ENCODE measurements at regions not wholly inside any gene's neighbourhood (a gene's known extent, or its start where the extent isn't known, plus 50 kb on each side); places are given as distances from the start of the nearest gene placed in this dataset.

- TF ChIP-seq JUNB (IDR thresholded peaks at IDR 0.05; ENCODE audit: unreplicated experiment): no peak
Measured at GRCh38 chr3:15973414-15973813, 175.6 kb upstream of the ANKRD28 start (continued).

GRCh38 chr3:15973940-15974339, 176.2 kb upstream of the ANKRD28 start:
- no peak for DNase-seq (ENCODE audit: low spot score)
- Histone ChIP-seq H4K20me1 (replicated peaks; ENCODE audit: insufficient read depth) (no peaks in the 10 kb centered on the region), H3K36me3 (ENCODE audit: insufficient read depth) (no peaks in the 10 kb centered on the region), H3K4me3 (no peak overlapping the region), H3K9me2 (ENCODE audit: insufficient read depth) (peaks cover 7% of the 10 kb centered on the region; the same call in 1 of the 2 replicates), H3F3A (replicated peaks; ENCODE audit: low read depth) (no peaks in the 10 kb centered on the region), H3K4me1 (ENCODE audit: insufficient read depth) (peaks cover 10% of the 10 kb centered on the region), H3K27ac (ENCODE audit: low read depth) (no peak overlapping the region), H3K27me3 (ENCODE audit: insufficient read depth) (no peaks in the 10 kb centered on the region), H2AFZ (peak overlapping the region; percentile 78; the same call in 1 of the 2 replicates), H3K4me2 (no peak overlapping the region), H3K79me2 (replicated peaks; ENCODE audit: insufficient read depth) (no peaks in the 10 kb centered on the region)
- Mint-ChIP-seq H3K4me3 (no peak overlapping the region), H3K36me3 (ENCODE audit: low read depth) (no peaks in the 10 kb centered on the region), H3K27me3 (ENCODE audit: insufficient read depth, low read depth, poor library complexity) (no peaks in the 10 kb centered on the region), H3K27ac (no peak overlapping the region), H3K9me3 (peaks cover 4% of the 10 kb centered on the region; the same call in 1 of the 3 replicates), H3K4me1 (peaks cover 16% of the 10 kb centered on the region; the same call in 2 of the 3 replicates)
- TF ChIP-seq NANOG (IDR thresholded peaks at IDR 0.05; ENCODE audit: borderline replicate concordance): no peak
- TF ChIP-seq CTCF (conservative IDR thresholded peaks at IDR 0.05; ENCODE audit: low read depth in 2 of 2): no peak
- TF ChIP-seq ZNF114 (CRISPR knock-in tag; IDR thresholded peaks at IDR 0.05): no peak
- no peak for TF ChIP-seq CREB1 (CRISPR knock-in tag; IDR thresholded peaks at IDR 0.05; ENCODE audit: low read depth)
- no peak for TF ChIP-seq EZH2 (IDR thresholded peaks at IDR 0.05; ENCODE audit: low read depth, unreplicated experiment)
- TF ChIP-seq ZNF331 (CRISPR knock-in tag; IDR thresholded peaks at IDR 0.05; ENCODE audit: low read depth): no peak
- TF ChIP-seq ZNF462 (CRISPR knock-in tag; IDR thresholded peaks at IDR 0.05): no peak
- no peak for TF ChIP-seq JUNB (IDR thresholded peaks at IDR 0.05; ENCODE audit: unreplicated experiment)
- TF ChIP-seq STAT1 (IDR thresholded peaks at IDR 0.05; ENCODE audit: unreplicated experiment): no peak
- TF ChIP-seq POLR2AphosphoS5 (IDR thresholded peaks at IDR 0.05; ENCODE audit: low read depth): no peak
- no peak for TF ChIP-seq EZH2phosphoT487 (IDR thresholded peaks at IDR 0.05; ENCODE audit: unreplicated experiment)
- no peak for TF ChIP-seq ETS1 (IDR thresholded peaks at IDR 0.05)
- no peak for TF ChIP-seq REST (IDR thresholded peaks at IDR 0.05; ENCODE audit: unreplicated experiment)
- ATAC-seq: no peak
